Mucosa of descending colon (tissue), 3 donors: ENCODE measurements at regions not wholly inside any gene's neighbourhood (a gene's known extent, or its start where the extent isn't known, plus 50 kb on each side); places are given as distances from the start of the nearest gene placed in this dataset.

Experiments
- ATAC-seq: fragments of 200-7000 bp; cut with Tn5 transposase; one replicate; pipeline ENCODE4 v1.9.1; 2020; ENCODE audit warnings: mild to moderate bottlenecking, moderate library complexity
- DNase-seq, 3 donors: peaks; one replicate each; pipeline ENCODE4 v3.0.0-alpha.2; 2020
- H3K36me3 ChIP-seq: fragments of 200-600 bp; one replicate; pipeline ENCODE4 v1.8.0; 2021; ENCODE audit warnings: low read depth, mild to moderate bottlenecking
- H3K4me1 ChIP-seq: fragments of 200-600 bp; one replicate; pipeline ENCODE4 v1.8.0; 2021; ENCODE audit warnings: low read depth, mild to moderate bottlenecking
- H3K4me3 ChIP-seq: fragments of 200-600 bp; one replicate; pipeline ENCODE4 v1.8.0; 2021; ENCODE audit warnings: mild to moderate bottlenecking
- H3K9me3 ChIP-seq: fragments of 200-600 bp; one replicate; pipeline ENCODE4 v1.8.0; 2021; ENCODE audit warnings: mild to moderate bottlenecking
- intact Hi-C, 2 donors: fragments of 100-400 bp; cut with DNase I in 1 of 2; cut with micrococcal nuclease in 1 of 2; formaldehyde crosslinking; loops; one replicate each; pipeline versions ENCODE4 v1.11.0 to v1.11.1; 2022; cut with DNase I, micrococcal nuclease
- TF ChIP-seq, protein P1 (sequence below): fragments of 200-600 bp; IDR thresholded peaks from one replicate; pipeline ENCODE4 v1.8.0; 2022; ENCODE audit warnings: antibody characterized with exemption, mild to moderate bottlenecking
- donor health status: DM: no; HTN: no; CAD: no; lungs with moderate emphysema.
- donor health status: DM: no; HTN: no; CAD: no.
- donor health status: DM: no; HTN: yes; CAD: no.

GRCh38 chr22:49624421-49625177, 203.1 kb downstream of the BRD1 start:
- H3K36me3 ChIP-seq: no peaks in the 10 kb centered on the region
- H3K9me3 ChIP-seq: no peaks in the 10 kb centered on the region
- DNase-seq (peak in 1 of 3 donors; percentile 27), ATAC-seq (no peak)
- no peaks in the 10 kb centered on the region for H3K4me1 ChIP-seq
- H3K4me3 ChIP-seq: no peak overlapping the region
- intact Hi-C loops: no loop called here
- TF ChIP-seq, protein P1, sequence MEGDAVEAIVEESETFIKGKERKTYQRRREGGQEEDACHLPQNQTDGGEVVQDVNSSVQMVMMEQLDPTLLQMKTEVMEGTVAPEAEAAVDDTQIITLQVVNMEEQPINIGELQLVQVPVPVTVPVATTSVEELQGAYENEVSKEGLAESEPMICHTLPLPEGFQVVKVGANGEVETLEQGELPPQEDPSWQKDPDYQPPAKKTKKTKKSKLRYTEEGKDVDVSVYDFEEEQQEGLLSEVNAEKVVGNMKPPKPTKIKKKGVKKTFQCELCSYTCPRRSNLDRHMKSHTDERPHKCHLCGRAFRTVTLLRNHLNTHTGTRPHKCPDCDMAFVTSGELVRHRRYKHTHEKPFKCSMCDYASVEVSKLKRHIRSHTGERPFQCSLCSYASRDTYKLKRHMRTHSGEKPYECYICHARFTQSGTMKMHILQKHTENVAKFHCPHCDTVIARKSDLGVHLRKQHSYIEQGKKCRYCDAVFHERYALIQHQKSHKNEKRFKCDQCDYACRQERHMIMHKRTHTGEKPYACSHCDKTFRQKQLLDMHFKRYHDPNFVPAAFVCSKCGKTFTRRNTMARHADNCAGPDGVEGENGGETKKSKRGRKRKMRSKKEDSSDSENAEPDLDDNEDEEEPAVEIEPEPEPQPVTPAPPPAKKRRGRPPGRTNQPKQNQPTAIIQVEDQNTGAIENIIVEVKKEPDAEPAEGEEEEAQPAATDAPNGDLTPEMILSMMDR: no peak

DNA sequence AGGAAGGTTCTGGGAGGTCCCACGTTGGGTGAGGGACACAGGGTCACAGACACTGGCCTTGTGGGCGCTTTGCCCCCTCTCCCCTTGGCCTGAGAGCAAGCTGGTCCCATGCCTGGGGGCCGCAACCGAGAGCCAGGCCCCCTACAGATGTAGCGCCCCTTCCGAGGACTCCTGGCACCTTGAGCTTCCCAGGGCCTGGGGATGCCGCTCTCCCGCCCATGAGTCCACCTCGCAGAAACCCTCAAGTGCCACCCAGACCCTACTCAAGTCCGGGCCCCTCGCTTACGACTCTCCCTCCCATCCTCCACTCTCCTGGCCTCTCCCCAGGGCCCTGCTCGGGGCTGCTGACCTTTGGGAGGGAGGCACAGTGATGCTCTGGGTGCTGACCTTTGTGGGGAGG, 204.0 kb downstream of the BRD1 start:
- ATAC-seq (no peak), DNase-seq (peak in 1 of 3 donors; percentile 22)
- Histone ChIP-seq H3K4me1 (no peaks in the 10 kb centered on the region), H3K36me3 (no peaks in the 10 kb centered on the region), H3K9me3 (no peaks in the 10 kb centered on the region), H3K4me3 (no peak overlapping the region)
- TF ChIP-seq, protein P1: no peak
- intact Hi-C loops: no loop called here

- TF ChIP-seq, protein P1: no peak
- ATAC-seq (no peak), DNase-seq (peak in 1 of 3 donors; percentile 29)
- Histone ChIP-seq H3K36me3 (no peaks in the 10 kb centered on the region), H3K9me3 (no peaks in the 10 kb centered on the region), H3K4me3 (no peak overlapping the region), H3K4me1 (no peaks in the 10 kb centered on the region)
- intact Hi-C loops: no loop called here
Measured at GRCh38 chr22:49623176-49623575, 204.5 kb downstream of the BRD1 start.

DNA sequence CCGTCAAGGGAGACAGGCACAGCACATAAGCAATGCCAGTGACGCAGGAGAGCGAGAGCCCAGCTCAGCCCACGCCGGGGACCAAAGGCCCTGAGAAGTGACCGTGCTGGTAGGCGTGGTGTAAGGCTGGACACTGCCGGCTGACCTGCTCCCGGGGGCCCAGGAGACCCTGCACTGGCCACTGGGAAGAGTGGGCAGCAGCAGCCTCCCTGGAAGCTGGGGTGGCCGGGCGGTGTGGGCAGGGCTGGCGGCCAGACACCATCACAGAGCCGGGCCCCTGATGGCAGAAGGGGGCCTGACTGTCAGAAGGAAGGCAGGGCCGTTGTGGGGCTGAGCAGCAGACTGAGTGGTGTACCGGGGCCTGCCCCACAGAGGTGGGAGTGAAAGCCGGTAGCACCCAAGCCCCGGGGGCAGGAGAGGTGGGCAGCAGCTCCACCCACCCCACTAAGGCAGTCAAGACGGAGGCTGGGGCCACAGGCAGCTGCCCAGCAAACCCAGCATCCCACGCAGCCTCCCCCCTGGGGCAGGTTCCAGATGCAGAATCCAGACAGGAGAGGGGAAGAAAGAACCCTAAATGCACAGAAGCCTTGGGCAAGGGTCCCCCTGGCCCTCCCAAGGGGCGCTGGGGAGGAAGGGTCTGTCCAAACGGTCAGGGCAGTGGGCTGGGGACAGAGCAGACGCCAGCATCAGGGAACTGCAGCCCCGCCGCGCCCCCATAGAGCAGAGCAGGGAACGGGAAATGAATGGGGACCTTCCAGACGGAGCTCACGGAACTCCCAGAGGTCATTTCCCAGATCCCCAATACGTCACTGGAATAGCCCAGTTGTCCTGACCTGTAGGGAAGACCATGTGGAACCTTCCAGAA, 205.2 kb downstream of the BRD1 start:
- no peaks in the 10 kb centered on the region for H3K4me1 ChIP-seq
- H3K9me3 ChIP-seq: no peaks in the 10 kb centered on the region
- no peak overlapping the region for H3K4me3 ChIP-seq
- TF ChIP-seq, protein P1: no peak
- no peaks in the 10 kb centered on the region for H3K36me3 ChIP-seq
- intact Hi-C loops: no loop called here
- DNase-seq (peak in 1 of 3 donors; percentile 31), ATAC-seq (no peak)

DNA sequence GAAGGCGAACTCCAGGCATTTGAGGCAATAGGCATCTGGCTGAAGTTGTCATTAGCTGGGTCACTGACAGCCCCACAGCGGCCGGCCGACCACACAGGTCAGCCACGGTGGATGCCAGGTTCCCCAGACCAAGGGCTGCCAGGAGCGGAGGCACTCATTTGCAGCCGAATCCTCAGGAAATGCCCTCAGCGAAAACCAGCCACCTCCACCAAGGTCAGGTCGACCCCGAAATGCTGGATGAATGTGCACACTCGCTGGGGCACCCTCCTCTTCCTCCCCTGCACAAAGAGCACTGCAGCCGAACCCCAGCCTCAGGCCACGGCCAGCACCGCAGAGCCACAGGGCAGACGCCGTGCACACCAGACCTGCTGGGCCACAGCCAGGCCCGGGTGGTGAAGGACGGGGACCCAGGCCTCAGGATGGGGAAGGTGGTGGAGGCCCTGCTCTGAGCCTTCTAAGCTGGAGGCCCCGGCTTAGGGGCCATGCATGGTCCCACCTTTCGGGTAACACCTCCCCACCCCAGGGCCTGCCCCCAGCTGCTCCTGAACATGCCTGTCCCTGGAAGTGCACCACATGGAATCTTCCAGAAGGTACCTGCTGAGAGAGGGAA, 206.0 kb downstream of the BRD1 start:
- intact Hi-C loops: no loop called here
- DNase-seq: peak in 2 of 3 donors; percentile 5 to 27
- H3K9me3 ChIP-seq: no peaks in the 10 kb centered on the region
- TF ChIP-seq, protein P1: no peak
- ATAC-seq: no peak
- no peak overlapping the region for H3K4me3 ChIP-seq
- H3K36me3 ChIP-seq: no peaks in the 10 kb centered on the region
- no peaks in the 10 kb centered on the region for H3K4me1 ChIP-seq
